H1 (cell line): ENCODE measurements at regions not wholly inside any gene's neighbourhood (a gene's known extent, or its start where the extent isn't known, plus 50 kb on each side); places are given as distances from the start of the nearest gene placed in this dataset.

Experiments used
- CTCF ChIA-PET: fragments of 300-600 bp; sonication (Branson Sonifier 250); formaldehyde crosslinking; loops from one replicate; lab custom pipeline; 2021; ENCODE audit not compliant: partially characterized antibody; lab: Charles Lee
- POLR2A ChIA-PET: fragments of 300-600 bp; sonication (Branson Sonifier 250); formaldehyde crosslinking; loops from one replicate; lab custom pipeline; 2021; ENCODE audit warnings: inconsistent platforms; ENCODE audit not compliant: partially characterized antibody; lab: Charles Lee
- DNase-seq, 2 experiments: peaks; one replicate each; pipeline versions ENCODE4 v3.0.0 to v3.0.0-alpha.2; 2010 to 2022; ENCODE audit warnings: low spot score in 2 of 2, low read depth in 1 of 2, mixed read lengths in 1 of 2
- FAIRE-seq: peaks from 2 replicates; lab custom pipeline; 2011; peaks lifted over from hg19 to GRCh38; lab: Jason Lieb, UNC
- H2AFZ ChIP-seq: 2 replicates; pipeline ENCODE4 v1.8.1; 2012; ENCODE audit warnings: low read length, inconsistent platforms
- H2AK5ac ChIP-seq: 2 replicates; pipeline ENCODE4 v1.6.1; 2013; ENCODE audit warnings: low read depth, low read length
- H2BK120ac ChIP-seq: replicated peaks from 2 replicates; pipeline ENCODE3; 2013; ENCODE audit warnings: low read depth, low read length, inconsistent platforms
- H2BK12ac ChIP-seq: 2 replicates; pipeline ENCODE4 v1.6.1; 2013; ENCODE audit warnings: low read depth, low read length
- H2BK15ac ChIP-seq: 2 replicates; pipeline ENCODE4 v1.6.1; 2013; ENCODE audit warnings: low read length
- H2BK20ac ChIP-seq: 2 replicates; pipeline ENCODE4 v1.6.1; 2013; ENCODE audit warnings: low read length
- H2BK5ac ChIP-seq: 2 replicates; pipeline ENCODE4 v1.6.1; 2013; ENCODE audit warnings: low read depth, low read length
- H3K14ac ChIP-seq: 2 replicates; pipeline ENCODE4 v1.6.1; 2013; ENCODE audit warnings: inconsistent platforms; ENCODE audit not compliant: insufficient read length
- H3K18ac ChIP-seq: 2 replicates; pipeline ENCODE4 v1.6.1; 2013; ENCODE audit warnings: low read length; ENCODE audit errors: extremely low read depth
- H3K23ac ChIP-seq: 2 replicates; pipeline ENCODE4 v1.6.1; 2013; ENCODE audit warnings: inconsistent platforms; ENCODE audit not compliant: insufficient read length
- H3K23me2 ChIP-seq: 2 replicates; pipeline ENCODE4 v1.6.1; 2013; ENCODE audit warnings: low read depth, low read length
- H3K27ac ChIP-seq: 2 replicates; pipeline ENCODE4 v1.6.1; 2011; ENCODE audit warnings: low read depth, low read length, inconsistent platforms
- H3K27me3 ChIP-seq, 4 experiments: replicated peaks in 1 of 4; 1 replicate in 1 of 4; 2 replicates in 3 of 4; pipeline versions ENCODE4 v1.6.1 to v1.8.1; 2011 to 2013; ENCODE audit warnings: low read length in 3 of 4, mild to moderate bottlenecking in 3 of 4, inconsistent platforms in 2 of 4, mixed read lengths in 2 of 4, moderate library complexity in 1 of 4; ENCODE audit not compliant: control insufficient read depth in 3 of 4, insufficient read depth in 3 of 4; ENCODE audit errors: extremely low read depth in 1 of 4
- H3K36me3 ChIP-seq, 4 experiments: 2 replicates each; pipeline versions ENCODE4 v1.6.1 to v1.8.1; 2011 to 2013; ENCODE audit warnings: mild to moderate bottlenecking in 4 of 4, low read length in 3 of 4, moderate library complexity in 2 of 4, control low read depth in 1 of 4, inconsistent platforms in 1 of 4; ENCODE audit not compliant: insufficient read depth in 4 of 4, control insufficient read depth in 2 of 4
- H3K4ac ChIP-seq: replicated peaks from 2 replicates; pipeline ENCODE3; 2013; ENCODE audit warnings: low read length, low read depth, mixed read lengths, inconsistent platforms; ENCODE audit not compliant: insufficient read length
- H3K4me1 ChIP-seq, 4 experiments: replicated peaks in 1 of 4; 1 replicate in 1 of 4; 2 replicates in 3 of 4; pipeline versions ENCODE4 v1.6.1 to v1.8.1; 2011 to 2013; ENCODE audit warnings: low read length in 3 of 4, inconsistent platforms in 2 of 4, mixed read lengths in 1 of 4; ENCODE audit not compliant: insufficient read depth in 4 of 4, control insufficient read depth in 3 of 4
- H3K4me2 ChIP-seq, 2 experiments: 2 replicates each; pipeline versions ENCODE4 v1.6.1 to v1.8.1; 2011 to 2013; ENCODE audit warnings: low read depth in 2 of 2, low read length in 2 of 2, control low read depth in 1 of 2, inconsistent platforms in 1 of 2, mild to moderate bottlenecking in 1 of 2; ENCODE audit not compliant: insufficient read depth in 1 of 2
- H3K4me3 ChIP-seq, 4 experiments: fragments of 200-600, 300-600 bp in 1 of 4; sonication (generic), shearing (Covaris generic), sonication (Bioruptor Twin) in 1 of 4; 2 replicates each; pipeline versions ENCODE4 v1.5.1 to v1.8.1; 2011 to 2016; ENCODE audit warnings: low read length in 4 of 4, low read depth in 3 of 4, control low read depth in 2 of 4, inconsistent platforms in 2 of 4, mild to moderate bottlenecking in 2 of 4, mixed read lengths in 1 of 4, moderate library complexity in 1 of 4; ENCODE audit not compliant: insufficient read depth in 2 of 4; ENCODE audit errors: extremely low read depth in 1 of 4
- H3K56ac ChIP-seq: replicated peaks from 2 replicates; pipeline ENCODE3; 2013; ENCODE audit warnings: low read depth, mild to moderate bottlenecking, mixed read lengths, low read length, inconsistent platforms; ENCODE audit not compliant: insufficient read length
- H3K79me1 ChIP-seq: 2 replicates; pipeline ENCODE4 v1.6.1; 2013; ENCODE audit warnings: low read depth, low read length, control low read depth
- H3K79me2 ChIP-seq, 2 experiments: 2 replicates each; pipeline versions ENCODE4 v1.6.1 to v1.8.1; 2012 to 2013; ENCODE audit warnings: low read length in 2 of 2, mild to moderate bottlenecking in 2 of 2, inconsistent platforms in 1 of 2; ENCODE audit not compliant: insufficient read depth in 2 of 2, control insufficient read depth in 1 of 2
- H3K9ac ChIP-seq, 4 experiments: replicated peaks in 1 of 4; 1 replicate in 1 of 4; 2 replicates in 3 of 4; pipeline versions ENCODE4 v1.6.1 to v1.8.1; 2011 to 2013; ENCODE audit warnings: low read depth in 3 of 4, low read length in 3 of 4, control low read depth in 2 of 4, mild to moderate bottlenecking in 2 of 4, moderate library complexity in 2 of 4, inconsistent platforms in 1 of 4; ENCODE audit errors: extremely low read depth in 1 of 4
- H3K9me3 ChIP-seq, 2 experiments: 2 replicates each; pipeline versions ENCODE4 v1.6.1 to v1.8.1; 2012 to 2013; ENCODE audit warnings: mild to moderate bottlenecking in 2 of 2, moderate library complexity in 2 of 2, control low read depth in 1 of 2, inconsistent platforms in 1 of 2, low read depth in 1 of 2, low read length in 1 of 2, mixed read lengths in 1 of 2; ENCODE audit not compliant: insufficient read depth in 2 of 2
- H4K20me1 ChIP-seq, 2 experiments: replicated peaks in 1 of 2; 2 replicates each; pipeline versions ENCODE3 to v1.8.1; 2011 to 2013; ENCODE audit warnings: inconsistent platforms in 2 of 2, low read length in 2 of 2, mild to moderate bottlenecking in 1 of 2; ENCODE audit not compliant: insufficient read depth in 2 of 2, control insufficient read depth in 1 of 2
- H4K5ac ChIP-seq: 2 replicates; pipeline ENCODE4 v1.6.1; 2013; ENCODE audit warnings: low read length, low read depth, mixed read lengths, inconsistent platforms; ENCODE audit not compliant: insufficient read length
- H4K8ac ChIP-seq: 2 replicates; pipeline ENCODE4 v1.8.0; 2013; ENCODE audit warnings: mild to moderate bottlenecking, moderate library complexity, low read length, inconsistent platforms; ENCODE audit not compliant: insufficient read depth; ENCODE audit errors: extremely low read depth
- H4K91ac ChIP-seq: replicated peaks from 2 replicates; pipeline ENCODE3; 2013; ENCODE audit warnings: low read length, mixed read lengths, inconsistent platforms; ENCODE audit not compliant: insufficient read length
- EZH2 ChIP-seq: fragments of 200-600 bp; sonication (generic); IDR thresholded peaks from 2 replicates; pipeline ENCODE4 v1.7.1; 2012; ENCODE audit warnings: low read depth, mild to moderate bottlenecking, moderate library complexity, low read length, inconsistent platforms; ENCODE audit not compliant: severe bottlenecking
- RBBP5 ChIP-seq: IDR thresholded peaks from 2 replicates; pipeline ENCODE4 v1.7.1; 2012; ENCODE audit warnings: low read depth, mild to moderate bottlenecking, inconsistent platforms, low read length, moderate library complexity, borderline replicate concordance
- SAP30 ChIP-seq: fragments of 300-600 bp; sonication (generic); IDR thresholded peaks from 2 replicates; pipeline ENCODE4 v1.7.1; 2012; ENCODE audit warnings: low read length, moderate library complexity, mild to moderate bottlenecking, inconsistent platforms; ENCODE audit not compliant: insufficient read depth, insufficient replicate concordance
- SRF ChIP-seq: IDR thresholded peaks from 2 replicates; pipeline ENCODE4 v1.6.1; 2011; ENCODE audit warnings: mild to moderate bottlenecking, low read depth, low read length, moderate library complexity
- YY1 ChIP-seq: IDR thresholded peaks from 2 replicates; pipeline ENCODE4 v1.6.1; 2011; ENCODE audit warnings: low read depth, mild to moderate bottlenecking, low read length
- WGBS, 2 experiments: shearing (Covaris generic) in 1 of 2; methylation state at CpG; one replicate each; pipeline versions ENCODE4 v1.1.6 to v1.1.7; 2013 to 2015; ENCODE audit warnings: low lambda C conversion rate in 2 of 2, mixed read lengths in 2 of 2, inconsistent platforms in 1 of 2, low coverage in 1 of 2, missing lambda C conversion rate in 1 of 2; ENCODE audit not compliant: insufficient replicate concordance in 2 of 2, insufficient coverage in 1 of 2, insufficient read length in 1 of 2; ENCODE audit errors: extremely low coverage in 1 of 2, missing lambda C conversion rate in 1 of 2; 5-methylcytosine and 5-hydroxymethylcytosine counted together
- TF ChIP-seq, protein P1 (sequence below): IDR thresholded peaks from 2 replicates; pipeline ENCODE4 v1.6.1; 2011; ENCODE audit warnings: low read depth, mild to moderate bottlenecking, low read length; ENCODE audit not compliant: insufficient read depth
- TF ChIP-seq, protein P2 (sequence below), 3 experiments: IDR thresholded peaks; 1 replicate in 2 of 3; 2 replicates in 1 of 3; pipeline versions ENCODE4 v1.5.1 to v1.6.1; 2011; ENCODE audit warnings: low read length in 3 of 3, mild to moderate bottlenecking in 3 of 3, inconsistent platforms in 2 of 3, low read depth in 1 of 3, moderate library complexity in 1 of 3; ENCODE audit not compliant: insufficient read depth in 1 of 3; ENCODE audit errors: control extremely low read depth in 1 of 3

DNA sequence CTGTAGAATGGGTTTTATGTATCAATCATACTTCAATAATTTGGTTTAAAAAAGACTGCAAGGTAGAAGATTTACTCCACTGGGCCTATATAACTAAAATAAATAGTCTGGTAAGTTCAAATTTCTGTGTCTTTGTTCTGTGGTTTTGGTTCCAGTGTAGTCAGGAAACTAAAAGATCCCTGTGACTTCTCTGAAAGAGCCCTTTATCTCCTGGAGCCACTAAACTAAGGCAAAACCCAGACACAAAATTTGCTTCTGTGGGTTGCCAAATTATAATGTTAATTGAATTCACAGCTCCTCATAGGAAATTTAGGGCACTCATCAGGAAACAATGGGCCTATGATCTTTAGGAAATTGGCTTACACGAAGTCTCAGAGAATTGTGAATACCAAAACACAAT is 1038.4 kb downstream of the GALC start:
- Histone ChIP-seq H3K4me2 (no peak overlapping the region), H3K36me3 (no peaks in the 10 kb centered on the region), H3K14ac (no peak overlapping the region), H4K8ac (no peak overlapping the region), H2BK15ac (no peak overlapping the region), H2AK5ac (no peak overlapping the region), H2BK5ac (no peak overlapping the region), H3K4ac (no peak overlapping the region), H3K4me3 (no peak overlapping the region), H3K79me1 (no peaks in the 10 kb centered on the region), H4K5ac (no peak overlapping the region), H3K27me3 (peaks cover 0 to 1% (median 0%) of the 10 kb centered on the region in 4 experiments; a peak in 2 of 7 replicates), H3K23ac (no peak overlapping the region), H2BK120ac (no peak overlapping the region), H2BK20ac (no peak overlapping the region), H3K18ac (no peak overlapping the region), H3K56ac (no peak overlapping the region), H3K4me1 (no peaks in the 10 kb centered on the region), H4K91ac (no peak overlapping the region), H2AFZ (no peak overlapping the region), H3K27ac (no peak overlapping the region), H3K9ac (no peak overlapping the region), H2BK12ac (no peak overlapping the region), H3K9me3 (no peaks in the 10 kb centered on the region), H3K79me2 (no peaks in the 10 kb centered on the region), H3K23me2 (no peaks in the 10 kb centered on the region), H4K20me1 (no peaks in the 10 kb centered on the region)
- FAIRE-seq, result no peak
- TF ChIP-seq EZH2 (no peak), RBBP5 (no peak), YY1 (no peak), SRF (no peak), SAP30 (no peak)
- TF ChIP-seq, protein P1, sequence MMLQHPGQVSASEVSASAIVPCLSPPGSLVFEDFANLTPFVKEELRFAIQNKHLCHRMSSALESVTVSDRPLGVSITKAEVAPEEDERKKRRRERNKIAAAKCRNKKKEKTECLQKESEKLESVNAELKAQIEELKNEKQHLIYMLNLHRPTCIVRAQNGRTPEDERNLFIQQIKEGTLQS, result no peak
- TF ChIP-seq, protein P2, sequence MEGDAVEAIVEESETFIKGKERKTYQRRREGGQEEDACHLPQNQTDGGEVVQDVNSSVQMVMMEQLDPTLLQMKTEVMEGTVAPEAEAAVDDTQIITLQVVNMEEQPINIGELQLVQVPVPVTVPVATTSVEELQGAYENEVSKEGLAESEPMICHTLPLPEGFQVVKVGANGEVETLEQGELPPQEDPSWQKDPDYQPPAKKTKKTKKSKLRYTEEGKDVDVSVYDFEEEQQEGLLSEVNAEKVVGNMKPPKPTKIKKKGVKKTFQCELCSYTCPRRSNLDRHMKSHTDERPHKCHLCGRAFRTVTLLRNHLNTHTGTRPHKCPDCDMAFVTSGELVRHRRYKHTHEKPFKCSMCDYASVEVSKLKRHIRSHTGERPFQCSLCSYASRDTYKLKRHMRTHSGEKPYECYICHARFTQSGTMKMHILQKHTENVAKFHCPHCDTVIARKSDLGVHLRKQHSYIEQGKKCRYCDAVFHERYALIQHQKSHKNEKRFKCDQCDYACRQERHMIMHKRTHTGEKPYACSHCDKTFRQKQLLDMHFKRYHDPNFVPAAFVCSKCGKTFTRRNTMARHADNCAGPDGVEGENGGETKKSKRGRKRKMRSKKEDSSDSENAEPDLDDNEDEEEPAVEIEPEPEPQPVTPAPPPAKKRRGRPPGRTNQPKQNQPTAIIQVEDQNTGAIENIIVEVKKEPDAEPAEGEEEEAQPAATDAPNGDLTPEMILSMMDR (IDR thresholded peaks at IDR 0.05; ENCODE audit: control extremely low read depth in 1 of 3, insufficient read depth in 1 of 3, low read depth in 1 of 3, low read length in 3 of 3), result no peak
- ChIA-PET POLR2A (no interaction called here), CTCF (no interaction called here)
- 58% methylated on average over 1 of the region's 1 CpG; no CpG with 5 or more reads in 1 of the 2 experiments for WGBS, 2 experiments
- DNase-seq, result no peak
